MCF 10A (cell line): ENCODE measurements at regions not wholly inside any gene's neighbourhood (a gene's known extent, or its start where the extent isn't known, plus 50 kb on each side); places are given as distances from the start of the nearest gene placed in this dataset.

ENCODE experiments used
- BruUV-seq: library from RNA; stranded (reverse); fragments of 400-500 nt; replicated peaks from 2 replicates; lab custom pipeline; 2021; lab: Mats Ljungman, UMichigan
- CTCF ChIA-PET: fragments of 300-600 bp; sonication (Branson Sonifier 250); formaldehyde crosslinking; extraction: SDS; loops from one replicate; lab custom pipeline; 2021; ENCODE audit warnings: antibody characterized with exemption, inconsistent platforms; lab: Yijun Ruan, JAX
- POLR2A ChIA-PET: fragments of 300-600, 350-650 bp; sonication (Branson Sonifier 250); formaldehyde crosslinking; extraction: SDS; loops from one replicate; lab custom pipeline; 2020; ENCODE audit warnings: antibody characterized with exemption, inconsistent platforms; lab: Yijun Ruan, JAX
- DNase-seq: peaks from one replicate; pipeline ENCODE4 v3.0.0-alpha.2; 2018; ENCODE audit not compliant: unreplicated experiment
- H3K27ac Mint-ChIP-seq: one replicate; pipeline ENCODE4 v1.8.0; 2022; ENCODE audit warnings: mild to moderate bottlenecking, low read depth, mixed read lengths; ENCODE audit not compliant: unreplicated experiment
- H3K27me3 Mint-ChIP-seq: one replicate; pipeline ENCODE4 v1.8.0; 2022; ENCODE audit warnings: mixed read lengths; ENCODE audit not compliant: insufficient read depth, unreplicated experiment
- H3K36me3 Mint-ChIP-seq: one replicate; pipeline ENCODE4 v1.8.0; 2022; ENCODE audit warnings: mild to moderate bottlenecking, moderate library complexity, mixed read lengths; ENCODE audit not compliant: insufficient read depth, unreplicated experiment
- H3K4me1 Mint-ChIP-seq: one replicate; pipeline ENCODE4 v1.8.0; 2022; ENCODE audit warnings: mixed read lengths; ENCODE audit not compliant: insufficient read depth, unreplicated experiment
- H3K4me3 Mint-ChIP-seq: one replicate; pipeline ENCODE4 v1.8.0; 2022; ENCODE audit warnings: mild to moderate bottlenecking, moderate library complexity, mixed read lengths; ENCODE audit not compliant: unreplicated experiment
- H3K9me3 Mint-ChIP-seq: one replicate; pipeline ENCODE4 v1.8.0; 2022; ENCODE audit warnings: mixed read lengths; ENCODE audit not compliant: unreplicated experiment
- intact Hi-C: fragments of 100-400 bp; cut with micrococcal nuclease; formaldehyde crosslinking; loops from 2 replicates; pipeline ENCODE4 v1.14.1; 2022
- TF ChIP-seq, protein P1 (sequence below): fragments of 200-600 bp; IDR thresholded peaks from one replicate; pipeline ENCODE4 v1.8.0; 2022; ENCODE audit warnings: antibody characterized with exemption, mild to moderate bottlenecking; ENCODE audit not compliant: unreplicated experiment

DNA sequence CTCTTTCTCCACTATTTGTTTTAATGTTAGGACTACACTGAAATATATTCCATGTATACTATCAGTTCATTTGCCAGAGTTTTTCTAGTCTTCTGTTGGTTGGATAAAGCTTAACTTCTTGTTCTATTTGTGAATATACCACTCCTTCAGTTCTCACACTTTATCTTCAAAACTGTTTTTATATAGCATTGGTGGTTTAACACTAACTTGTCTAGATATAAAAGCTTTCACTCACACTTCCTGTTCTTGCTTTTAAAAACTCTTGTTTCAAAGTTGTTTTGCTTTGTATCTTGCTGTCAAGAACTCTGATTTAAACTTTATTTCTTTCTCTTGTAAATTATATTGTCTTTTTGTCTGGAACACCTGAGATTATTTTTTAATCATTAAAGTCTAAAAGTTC is 226.8 kb upstream of the TENT5A start:
- Mint-ChIP-seq H3K4me1 (peaks cover 14% of the 10 kb centered on the region), H3K9me3 (peaks cover 33% of the 10 kb centered on the region), H3K27me3 (no peaks in the 10 kb centered on the region), H3K36me3 (no peaks in the 10 kb centered on the region), H3K27ac (no peak overlapping the region), H3K4me3 (no peak overlapping the region)
- no peak for DNase-seq
- ChIA-PET CTCF (interaction anchor here (1.0 kb wide), 1 partner anchor 61 kb away, joined by 4 read pairs; no protein-coding TSS in a partner anchor), POLR2A (interaction anchor here (1.1 kb wide), 1 partner anchor 213 kb away, joined by 4 read pairs; no protein-coding TSS in a partner anchor)
- TF ChIP-seq, protein P1, sequence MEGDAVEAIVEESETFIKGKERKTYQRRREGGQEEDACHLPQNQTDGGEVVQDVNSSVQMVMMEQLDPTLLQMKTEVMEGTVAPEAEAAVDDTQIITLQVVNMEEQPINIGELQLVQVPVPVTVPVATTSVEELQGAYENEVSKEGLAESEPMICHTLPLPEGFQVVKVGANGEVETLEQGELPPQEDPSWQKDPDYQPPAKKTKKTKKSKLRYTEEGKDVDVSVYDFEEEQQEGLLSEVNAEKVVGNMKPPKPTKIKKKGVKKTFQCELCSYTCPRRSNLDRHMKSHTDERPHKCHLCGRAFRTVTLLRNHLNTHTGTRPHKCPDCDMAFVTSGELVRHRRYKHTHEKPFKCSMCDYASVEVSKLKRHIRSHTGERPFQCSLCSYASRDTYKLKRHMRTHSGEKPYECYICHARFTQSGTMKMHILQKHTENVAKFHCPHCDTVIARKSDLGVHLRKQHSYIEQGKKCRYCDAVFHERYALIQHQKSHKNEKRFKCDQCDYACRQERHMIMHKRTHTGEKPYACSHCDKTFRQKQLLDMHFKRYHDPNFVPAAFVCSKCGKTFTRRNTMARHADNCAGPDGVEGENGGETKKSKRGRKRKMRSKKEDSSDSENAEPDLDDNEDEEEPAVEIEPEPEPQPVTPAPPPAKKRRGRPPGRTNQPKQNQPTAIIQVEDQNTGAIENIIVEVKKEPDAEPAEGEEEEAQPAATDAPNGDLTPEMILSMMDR = no peak
- BruUV-seq = no TSS peak
- intact Hi-C loops = no loop called here

DNA sequence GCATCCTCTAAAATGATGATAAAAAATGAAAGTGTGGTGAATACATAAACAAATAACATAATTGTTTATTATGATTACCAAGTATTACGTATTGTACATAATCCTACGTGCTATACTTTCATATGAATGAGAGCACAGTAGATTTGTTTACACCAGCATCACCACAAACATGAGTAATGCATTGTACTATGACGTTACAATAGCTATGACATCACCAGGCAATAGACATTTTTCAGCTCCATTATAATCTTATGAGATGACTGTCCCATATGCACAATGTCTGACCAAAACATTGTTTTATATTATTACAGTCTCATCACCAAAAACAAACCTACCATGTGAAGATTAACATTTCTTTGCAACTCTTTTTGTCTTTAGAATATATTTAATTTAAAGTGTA is 225.7 kb upstream of the TENT5A start:
- DNase-seq = no peak
- intact Hi-C loops = no loop called here
- H3K27ac Mint-ChIP-seq = no peak overlapping the region
- H3K27me3 Mint-ChIP-seq = no peaks in the 10 kb centered on the region
- BruUV-seq = no TSS peak
- H3K4me1 Mint-ChIP-seq = peaks cover 14% of the 10 kb centered on the region
- ChIA-PET CTCF (interaction anchor here (0.6 kb wide), 1 partner anchor 429 kb away, joined by 3 read pairs; no protein-coding TSS in a partner anchor), POLR2A (interaction anchor here (0.7 to 1.1 kb wide), 3 partner anchors 12 to 1828 kb away, joined by 3 to 4 read pairs (median 3); no protein-coding TSS in a partner anchor)
- TF ChIP-seq, protein P1 = no peak
- H3K9me3 Mint-ChIP-seq = peaks cover 34% of the 10 kb centered on the region
- H3K4me3 Mint-ChIP-seq = no peak overlapping the region
- no peaks in the 10 kb centered on the region for H3K36me3 Mint-ChIP-seq

DNA sequence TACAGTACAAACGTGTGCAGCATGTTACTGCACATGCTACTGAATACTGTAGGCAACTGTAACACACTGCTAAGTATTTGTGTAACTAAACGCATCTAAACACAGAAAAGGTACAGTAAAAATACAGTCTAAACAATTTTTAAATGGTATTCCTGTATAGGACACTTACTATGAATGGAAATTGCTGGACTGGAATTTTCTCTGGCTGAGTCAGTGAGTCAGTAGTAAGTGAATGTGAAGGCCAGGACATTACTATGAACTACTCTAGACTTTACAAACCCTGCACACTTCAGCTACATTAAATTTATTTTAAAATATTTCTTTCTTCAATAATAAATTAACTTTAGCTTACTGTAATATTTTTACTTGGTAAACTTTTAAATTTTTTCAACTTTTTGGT is 225.0 kb upstream of the TENT5A start:
- Mint-ChIP-seq H3K27ac (no peak overlapping the region), H3K27me3 (no peaks in the 10 kb centered on the region), H3K36me3 (no peaks in the 10 kb centered on the region), H3K4me3 (no peak overlapping the region), H3K9me3 (peaks cover 42% of the 10 kb centered on the region), H3K4me1 (peaks cover 13% of the 10 kb centered on the region)
- no TSS peak for BruUV-seq
- intact Hi-C loops = no loop called here
- TF ChIP-seq, protein P1 = no peak
- POLR2A ChIA-PET = interaction anchor here (1.1 kb wide), 1 partner anchor 46 kb away, joined by 4 read pairs; no protein-coding TSS in a partner anchor
- no peak for DNase-seq
- CTCF ChIA-PET = interaction anchor here (0.6 kb wide), 1 partner anchor 428 kb away, joined by 3 read pairs; no protein-coding TSS in a partner anchor

DNA sequence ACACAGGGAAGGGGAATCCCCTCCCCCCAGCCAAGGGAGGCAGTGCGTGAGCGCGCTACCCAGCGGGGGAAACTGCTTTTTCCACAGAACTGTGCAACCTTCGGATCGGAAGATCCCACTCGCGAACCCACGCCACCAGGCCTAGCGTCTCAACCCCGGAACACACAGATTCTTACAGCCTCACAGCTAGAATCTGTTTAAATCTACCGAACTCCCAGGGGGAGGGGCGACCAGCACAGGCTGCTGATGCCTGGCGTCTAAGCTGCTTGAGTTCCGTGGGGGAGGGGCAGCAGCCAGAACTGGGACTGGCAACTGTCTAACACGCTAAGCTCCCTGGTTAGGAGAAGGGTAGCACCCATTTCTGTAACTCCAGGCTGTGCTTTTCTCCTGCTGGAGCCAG is 217.3 kb upstream of the TENT5A start:
- peaks cover 20% of the 10 kb centered on the region for H3K9me3 Mint-ChIP-seq
- BruUV-seq = no TSS peak
- ChIA-PET POLR2A (no interaction called here), CTCF (no interaction called here)
- H3K27ac Mint-ChIP-seq = no peak overlapping the region
- no peaks in the 10 kb centered on the region for H3K27me3 Mint-ChIP-seq
- TF ChIP-seq, protein P1 = no peak
- no peaks in the 10 kb centered on the region for H3K36me3 Mint-ChIP-seq
- no peak overlapping the region for H3K4me3 Mint-ChIP-seq
- H3K4me1 Mint-ChIP-seq = peaks cover 6% of the 10 kb centered on the region
- no peak for DNase-seq
- intact Hi-C loops = no loop called here
